Heart left ventricle (tissue), 16 donors: ENCODE measurements at regions not wholly inside any gene's neighbourhood (a gene's known extent, or its start where the extent isn't known, plus 50 kb on each side); places are given as distances from the start of the nearest gene placed in this dataset.
A peak's percentile ranks its signal among the peaks of the same experiment; 100 is the strongest.

Source experiments
- ATAC-seq, 4 donors: fragments of 200-7000 bp; cut with Tn5 transposase; one replicate each; pipeline ENCODE4 v1.9.1; 2020 to 2022; ENCODE audit warnings: moderate library complexity in 4 of 4, mild to moderate bottlenecking in 3 of 4, moderate number of reproducible peaks in 1 of 4
- DNase-seq, 5 donors: peaks; one replicate each; pipeline ENCODE4 v3.0.0-alpha.2; 2020
- H3K27ac ChIP-seq, 12 donors: fragments of 200-600 bp; sonication (generic) in 4 of 12; one replicate each; pipeline versions ENCODE4 v1.5.0 to v1.8.0; 2016 to 2022; ENCODE audit warnings: mild to moderate bottlenecking in 2 of 12
- H3K27me3 ChIP-seq, 9 donors: fragments of 200-600 bp; sonication (generic) in 2 of 9; one replicate each; pipeline versions ENCODE4 v1.5.1 to v1.8.0; 2016 to 2022; ENCODE audit warnings: mild to moderate bottlenecking in 3 of 9
- H3K36me3 ChIP-seq, 9 donors: fragments of 200-600 bp; sonication (generic) in 2 of 9; one replicate each; pipeline versions ENCODE4 v1.5.0 to v1.8.0; 2018 to 2022; ENCODE audit warnings: mild to moderate bottlenecking in 2 of 9
- H3K4me1 ChIP-seq, 12 donors: fragments of 200-600 bp; sonication (generic) in 4 of 12; one replicate each; pipeline versions ENCODE4 v1.5.0 to v1.8.0; 2016 to 2022; ENCODE audit warnings: mild to moderate bottlenecking in 3 of 12
- H3K4me3 ChIP-seq, 12 donors: fragments of 200-600 bp; sonication (generic) in 4 of 12; one replicate each; pipeline versions ENCODE4 v1.5.0 to v1.8.0; 2017 to 2022; ENCODE audit warnings: mild to moderate bottlenecking in 9 of 12, moderate library complexity in 4 of 12
- H3K9me3 ChIP-seq, 12 donors: fragments of 200-600 bp; sonication (generic) in 4 of 12; one replicate each; pipeline versions ENCODE4 v1.5.0 to v1.8.0; 2016 to 2022; ENCODE audit warnings: mild to moderate bottlenecking in 1 of 12
- POLR2A ChIP-seq, 2 donors: fragments of 450-650 bp; IDR thresholded peaks; one replicate each; pipeline ENCODE4 v1.6.1; 2017; ENCODE audit warnings: antibody characterized with exemption in 2 of 2, mild to moderate bottlenecking in 2 of 2, moderate library complexity in 2 of 2
- WGBS, 4 donors: extraction: QIAGEN DNeasy Blood & Tissue Kit in 2 of 4; methylation state at CpG; one replicate each; pipeline versions ENCODE4 v1.1.5 to v1.1.7; 2013 to 2018; 5-methylcytosine and 5-hydroxymethylcytosine counted together
- intact Hi-C, 10 donors: fragments of 100-400 bp; cut with DNase I; formaldehyde crosslinking; loops; one replicate each; pipeline versions ENCODE4 v1.11.1 to v1.14.2; 2022
- TF ChIP-seq, protein P1 (sequence below), 12 donors: fragments of 200-600 bp; sonication (generic) in 4 of 12; IDR thresholded peaks; one replicate each; pipeline versions ENCODE4 v1.5.0 to v1.8.0; 2018 to 2022; ENCODE audit warnings: antibody characterized with exemption in 12 of 12, mild to moderate bottlenecking in 5 of 12
- donor health status: ischemic (EF 13 %, LVEDD 7.1; RV severe dilation, severe dysfunction).
- donor health status: healthy with polysubstance abuse.
- donor health status: DM: no; HTN: yes; CAD: no.
- donor health status: DM: no; HTN: no; CAD: no.
- donor health status: ischemic (EF 25% LVEDD 6.9; RV normal size, moderate dysfunction).
- donor health status: ischemic (EF 25% LVEDD 5.7; RV mildly dilated, moderate dysfunction).
- donor health status: healthy.
- donor health status: DM: yes; HTN: yes; CAD: no.
- donor health status: ischemic (EF 35%, LVEDD 5.7; RV mildly dilated, moderate dysfunction).
- donor health status: nonischemic (EF 11% LVEDD 7.7; RV severe dilation, severe dysfunction).
- donor health status: DM: yes; HTN: yes; CAD: no.
- donor health status: PGD.
- donor health status: ischemic (EF 29% LVEDD 5.4; RV normal size, mild dysfunction).
- donor health status: nonischemic (EF 23%, LVEDD 6.1; RV moderate dilation, normal function).

DNA sequence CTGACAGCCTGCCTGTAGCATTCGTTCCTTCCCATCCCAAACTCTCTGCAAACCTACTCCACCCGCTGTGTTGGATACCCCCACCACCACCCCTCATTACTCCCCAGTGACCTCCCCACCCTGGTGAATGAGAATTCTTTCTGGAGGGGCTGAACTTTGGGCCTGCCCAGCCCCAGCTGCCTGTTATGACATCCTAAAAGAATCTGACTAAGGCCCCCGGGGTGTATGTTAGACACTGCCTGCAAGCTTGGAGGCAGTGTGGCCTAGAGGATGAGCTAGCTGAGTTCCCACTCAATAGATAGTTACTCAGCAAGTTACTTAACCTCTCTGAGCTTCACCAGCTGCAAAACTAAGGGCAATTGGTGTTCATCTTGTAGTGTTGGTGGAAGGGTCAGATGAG is 110.2 kb upstream of the FGGY start:
- Histone ChIP-seq H3K27ac (no peak overlapping the region), H3K27me3 (no peaks in the 10 kb centered on the region), H3K4me3 (no peak overlapping the region), H3K36me3 (no peaks in the 10 kb centered on the region), H3K4me1 (peaks cover 0 to 11% (median 0%) of the 10 kb centered on the region in 12 donors), H3K9me3 (no peaks in the 10 kb centered on the region)
- ATAC-seq (peak; percentile 44 to 82 (median 68)), DNase-seq (peak in 2 of 5 donors; percentile 30 to 41)
- TF ChIP-seq, protein P1, sequence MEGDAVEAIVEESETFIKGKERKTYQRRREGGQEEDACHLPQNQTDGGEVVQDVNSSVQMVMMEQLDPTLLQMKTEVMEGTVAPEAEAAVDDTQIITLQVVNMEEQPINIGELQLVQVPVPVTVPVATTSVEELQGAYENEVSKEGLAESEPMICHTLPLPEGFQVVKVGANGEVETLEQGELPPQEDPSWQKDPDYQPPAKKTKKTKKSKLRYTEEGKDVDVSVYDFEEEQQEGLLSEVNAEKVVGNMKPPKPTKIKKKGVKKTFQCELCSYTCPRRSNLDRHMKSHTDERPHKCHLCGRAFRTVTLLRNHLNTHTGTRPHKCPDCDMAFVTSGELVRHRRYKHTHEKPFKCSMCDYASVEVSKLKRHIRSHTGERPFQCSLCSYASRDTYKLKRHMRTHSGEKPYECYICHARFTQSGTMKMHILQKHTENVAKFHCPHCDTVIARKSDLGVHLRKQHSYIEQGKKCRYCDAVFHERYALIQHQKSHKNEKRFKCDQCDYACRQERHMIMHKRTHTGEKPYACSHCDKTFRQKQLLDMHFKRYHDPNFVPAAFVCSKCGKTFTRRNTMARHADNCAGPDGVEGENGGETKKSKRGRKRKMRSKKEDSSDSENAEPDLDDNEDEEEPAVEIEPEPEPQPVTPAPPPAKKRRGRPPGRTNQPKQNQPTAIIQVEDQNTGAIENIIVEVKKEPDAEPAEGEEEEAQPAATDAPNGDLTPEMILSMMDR (IDR thresholded peaks at IDR 0.05) = no peak
- TF ChIP-seq POLR2A (IDR thresholded peaks at IDR 0.05) = no peak
- intact Hi-C loops = no loop called here
- 62 to 75% (median 65%) methylated on average over 3 of the region's 3 CpGs for WGBS, 4 donors

DNA sequence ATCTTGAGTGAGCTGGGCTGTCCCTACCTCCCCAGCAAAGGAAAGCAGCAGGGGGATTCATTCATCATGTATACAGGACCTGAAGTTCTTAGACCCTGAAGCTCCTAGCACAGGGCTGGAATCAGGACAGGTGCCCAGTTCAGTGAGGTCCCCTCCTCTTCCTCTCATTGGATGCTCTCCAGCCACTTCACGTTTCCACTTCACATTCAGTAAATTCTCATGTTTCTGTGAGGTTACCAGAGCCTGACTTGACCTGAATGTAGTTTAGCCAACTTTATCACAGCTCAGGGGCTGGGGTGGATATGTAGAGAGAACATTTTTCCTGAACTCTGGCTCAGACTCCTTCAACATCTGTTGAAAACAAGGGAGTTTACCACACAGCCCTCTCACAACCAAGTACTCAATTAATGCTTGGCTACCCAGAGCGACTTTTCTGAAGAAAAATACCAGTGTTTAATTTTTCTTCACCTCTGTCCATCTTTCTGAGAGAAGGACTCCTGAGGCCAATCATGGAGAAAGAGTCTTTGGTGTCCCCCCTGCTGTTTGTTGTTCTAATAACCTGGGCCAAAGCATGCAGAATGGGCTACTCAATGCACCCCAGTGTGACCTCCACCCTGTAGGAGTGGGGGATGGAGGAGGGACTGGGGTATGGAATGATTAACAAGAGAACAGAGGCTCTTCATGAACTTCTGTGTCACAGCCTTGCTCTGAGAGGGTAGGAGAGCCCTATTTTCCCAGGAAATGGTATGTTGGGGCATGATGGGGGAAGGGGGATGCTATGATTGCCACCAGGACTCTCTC is 108.3 kb upstream of the FGGY start:
- Histone ChIP-seq H3K36me3 (no peaks in the 10 kb centered on the region), H3K9me3 (peaks cover 0 to 8% (median 0%) of the 10 kb centered on the region in 12 donors), H3K27me3 (no peaks in the 10 kb centered on the region), H3K4me1 (peaks cover 0 to 11% (median 0%) of the 10 kb centered on the region in 12 donors), H3K27ac (peak overlapping the region in 2 of 12 donors; percentile 29 to 42), H3K4me3 (no peak overlapping the region)
- ATAC-seq = peak; percentile 61 to 70 (median 66)
- no peak for DNase-seq
- 50 to 75% (median 62%) methylated on average over 2 of the region's 2 CpGs for WGBS, 4 donors
- intact Hi-C loops = no loop called here
- TF ChIP-seq, protein P1 (IDR thresholded peaks at IDR 0.05) = no peak
- TF ChIP-seq POLR2A (IDR thresholded peaks at IDR 0.05) = no peak

DNA sequence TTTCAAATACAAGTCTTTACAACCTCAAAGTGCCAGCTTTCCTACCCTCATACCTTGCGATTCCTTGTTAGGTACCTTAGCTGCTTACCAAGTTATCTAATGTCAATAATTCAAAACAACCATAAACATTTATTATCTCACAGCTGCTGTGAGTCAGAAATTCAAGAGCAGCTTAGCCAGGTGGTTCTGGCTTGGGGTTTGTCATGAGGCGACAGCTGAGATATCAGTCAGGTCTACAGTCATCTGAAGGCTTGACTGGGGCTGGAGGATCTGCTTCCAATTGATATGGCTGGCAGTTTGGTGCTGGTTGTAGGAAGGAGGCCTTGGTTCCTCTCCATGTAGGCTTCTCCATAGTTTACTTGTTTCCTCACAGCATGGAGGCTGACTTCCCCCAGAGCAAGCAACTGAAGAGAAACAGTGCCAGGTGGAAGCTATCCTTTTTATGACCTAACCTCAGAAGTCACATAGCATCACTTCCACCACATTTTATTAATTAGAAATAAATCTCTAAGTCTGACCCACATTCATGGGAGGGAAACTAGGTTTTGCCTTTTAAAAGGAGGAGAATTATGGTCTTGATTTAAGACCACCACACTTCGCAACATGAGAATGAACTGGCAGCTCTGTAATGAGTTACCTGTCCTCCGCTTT is 103.3 kb upstream of the FGGY start:
- intact Hi-C loops = no loop called here
- Histone ChIP-seq H3K36me3 (no peaks in the 10 kb centered on the region), H3K4me1 (peaks cover 0 to 4% (median 0%) of the 10 kb centered on the region in 12 donors), H3K4me3 (no peak overlapping the region), H3K27me3 (no peaks in the 10 kb centered on the region), H3K27ac (no peak overlapping the region), H3K9me3 (peaks cover 0 to 13% (median 0%) of the 10 kb centered on the region in 12 donors)
- no peak for ATAC-seq
- no peak for DNase-seq
- 62 to 75% (median 74%) methylated on average over 4 of the region's 4 CpGs for WGBS, 4 donors
- no peak for TF ChIP-seq POLR2A (IDR thresholded peaks at IDR 0.05)
- TF ChIP-seq, protein P1 (IDR thresholded peaks at IDR 0.05) = no peak

DNA sequence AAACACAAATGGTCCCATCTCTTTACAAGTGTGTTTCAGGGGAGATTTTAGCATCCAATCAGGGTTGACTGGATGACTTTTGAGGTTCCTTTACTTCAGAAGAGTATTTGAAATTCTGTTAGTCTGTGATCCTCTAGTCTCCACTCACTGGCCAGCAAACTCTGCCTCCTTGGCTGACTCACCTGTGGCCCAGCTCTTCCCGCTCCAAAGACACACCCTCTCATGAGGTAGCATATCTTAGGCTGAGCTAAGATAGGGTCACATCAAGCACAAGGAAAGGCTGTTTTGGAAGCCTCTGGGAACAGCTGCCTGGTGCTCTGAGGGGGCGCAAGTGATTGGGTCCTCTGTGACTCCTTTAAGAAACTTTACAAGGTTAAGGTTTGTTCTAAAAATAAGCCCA is 102.3 kb upstream of the FGGY start:
- TF ChIP-seq, protein P1 (IDR thresholded peaks at IDR 0.05) = no peak
- TF ChIP-seq POLR2A (IDR thresholded peaks at IDR 0.05) = no peak
- H3K27me3 ChIP-seq = no peaks in the 10 kb centered on the region
- no peaks in the 10 kb centered on the region for H3K4me1 ChIP-seq
- no peak overlapping the region for H3K27ac ChIP-seq
- 94 to 100% (median 98%) methylated on average over 2 of the region's 2 CpGs for WGBS, 4 donors
- peaks cover 0 to 13% (median 0%) of the 10 kb centered on the region in 12 donors for H3K9me3 ChIP-seq
- ATAC-seq (no peak), DNase-seq (no peak)
- no peak overlapping the region for H3K4me3 ChIP-seq
- intact Hi-C loops = no loop called here
- no peaks in the 10 kb centered on the region for H3K36me3 ChIP-seq
